ENCODE measurements at regions not wholly inside any gene's neighbourhood (a gene's known extent, or its start where the extent isn't known, plus 50 kb on each side); places are given as distances from the start of the nearest gene placed in this dataset.

DNA sequence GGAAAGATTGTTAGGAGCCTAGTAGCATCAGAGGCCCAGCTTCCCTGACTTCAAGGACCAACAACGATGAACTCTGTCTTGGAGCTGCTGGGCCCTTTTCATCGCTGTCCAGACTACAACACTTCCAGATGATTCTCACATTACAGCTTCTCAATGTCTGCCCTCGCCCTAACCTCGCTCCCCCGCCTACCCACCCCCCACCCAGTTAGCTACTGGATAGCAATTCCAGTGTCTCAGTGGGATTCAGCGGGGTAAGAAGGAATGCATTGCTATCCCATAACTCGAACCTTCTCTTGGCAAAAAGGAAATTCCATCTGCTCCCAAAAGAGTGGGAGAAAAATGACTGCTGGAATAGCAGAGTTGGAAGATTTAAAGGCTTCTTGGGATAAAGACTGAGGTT, 65.0 kb downstream of the RPL37A start:
- in situ Hi-C loops (cut with MboI), result no loop called here
- FAIRE-seq (no peak), ATAC-seq (no peak), DNase-seq (ENCODE audit: extremely low read depth in 1 of 4, low spot score in 3 of 4) (no peak)
- Histone ChIP-seq H3K9ac (ENCODE audit: insufficient read depth in 1 of 2, low read depth in 2 of 2, low read length in 2 of 2) (no peak overlapping the region), H3K4me3 (no peak overlapping the region), H3K4me1 (replicated peaks in 1 of 2; ENCODE audit: control insufficient read depth in 2 of 2, insufficient read depth in 2 of 2, low read length in 2 of 2) (no peaks in the 10 kb centered on the region), H3K27ac (ENCODE audit: extremely low read depth, low read depth, low read length) (no peak overlapping the region), H4K20me1 (replicated peaks; ENCODE audit: control insufficient read depth, insufficient read depth, low read length) (no peaks in the 10 kb centered on the region), H3K9me3 (replicated peaks; ENCODE audit: control insufficient read depth, insufficient read depth, low read depth, low read length) (no peaks in the 10 kb centered on the region), H3K27me3 (ENCODE audit: control insufficient read depth in 2 of 2, insufficient read depth in 2 of 2, low read length in 2 of 2) (peaks cover 9 to 24% of the 10 kb centered on the region in 2 experiments), H3K4me2 (ENCODE audit: insufficient read depth, low read length) (no peak overlapping the region), H3K36me3 (ENCODE audit: control insufficient read depth, insufficient read depth, low read length) (no peaks in the 10 kb centered on the region), H2AFZ (ENCODE audit: low read depth, low read length) (no peak overlapping the region), H3K9me1 (ENCODE audit: control insufficient read depth, insufficient read depth, low read length) (no peaks in the 10 kb centered on the region), H3K79me2 (ENCODE audit: control insufficient read depth, insufficient read depth, low read length) (no peaks in the 10 kb centered on the region)
- TF ChIP-seq LEF1 (IDR thresholded peaks at IDR 0.05) (no peak), IFI16 (CRISPR knock-in tag; IDR thresholded peaks at IDR 0.05) (no peak), SIRT6 (IDR thresholded peaks at IDR 0.05; ENCODE audit: low read depth, low read length) (no peak), MECOM (CRISPR knock-in tag; IDR thresholded peaks at IDR 0.05) (no peak), EWSR1 (IDR thresholded peaks at IDR 0.05; ENCODE audit: borderline replicate concordance, low read depth, partially characterized antibody) (no peak), BMI1 (IDR thresholded peaks at IDR 0.05; ENCODE audit: low read length) (no peak), PPARD (CRISPR knock-in tag; IDR thresholded peaks at IDR 0.05) (no peak), PBX2 (CRISPR knock-in tag; IDR thresholded peaks at IDR 0.05; ENCODE audit: low read depth) (no peak), PBX2 (tag; conservative IDR thresholded peaks at IDR 0.05; ENCODE audit: low read depth) (no peak), SETDB1 (IDR thresholded peaks at IDR 0.05; ENCODE audit: low read length) (no peak), ZNF133 (CRISPR knock-in tag; IDR thresholded peaks at IDR 0.05) (no peak), FOS (IDR thresholded peaks at IDR 0.05; ENCODE audit: extremely low read depth, insufficient read length) (no peak), POLR2A (conservative IDR thresholded peaks at IDR 0.05) (no peak), BDP1 (IDR thresholded peaks at IDR 0.05; ENCODE audit: insufficient read depth, insufficient read length) (no peak), SOX6 (IDR thresholded peaks at IDR 0.05) (no peak)
- WGBS (ENCODE audit: insufficient coverage, low coverage, missing lambda C conversion rate), result 5% methylated on average over 4 of the region's 7 CpGs
- no TSS peak for BruUV-seq (replicated peaks)
- ChIA-PET POLR2A (no interaction called here), CTCF (ENCODE audit: low intra/inter-chr PET ratio) (no interaction called here)
- intact Hi-C loops (cut with micrococcal nuclease), result no loop called here
